ENCODE measurements at regions not wholly inside any gene's neighbourhood (a gene's known extent, or its start where the extent isn't known, plus 50 kb on each side); places are given as distances from the start of the nearest gene placed in this dataset.

DNA sequence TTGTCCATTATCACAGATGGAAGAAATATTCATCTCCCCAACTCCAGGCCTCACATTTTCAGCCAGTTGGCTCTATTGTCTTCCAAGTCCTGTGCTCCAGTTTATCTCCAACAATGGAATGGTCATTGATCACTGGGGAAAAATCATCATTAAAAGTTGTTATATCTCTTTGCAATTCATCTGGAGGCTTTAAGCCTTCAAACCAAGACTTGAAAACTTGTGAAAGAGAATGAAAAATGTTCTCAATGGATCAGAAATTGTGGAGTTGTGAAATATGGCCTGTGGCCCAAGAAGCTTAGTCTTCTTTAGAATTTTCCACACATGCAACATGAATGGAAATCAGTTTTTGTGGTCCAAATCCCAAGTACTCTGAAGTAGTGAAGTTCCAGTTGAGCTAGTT is 569.6 kb downstream of the EBF1 start:
- no peak for DNase-seq
- Histone ChIP-seq H3K9me3 (no peaks in the 10 kb centered on the region), H3K36me3 (ENCODE audit: low read depth, missing control alignments) (no peaks in the 10 kb centered on the region), H3K4me1 (no peaks in the 10 kb centered on the region), H3K4me3 (no peak overlapping the region), H3K27ac (no peak overlapping the region), H3K27me3 (no peaks in the 10 kb centered on the region)
- intact Hi-C loops (cut with DNase I; ENCODE audit: low total_unique reads) = no loop called here
- TF ChIP-seq POLR2A (IDR thresholded peaks at IDR 0.05) = no peak
- TF ChIP-seq, protein P1, sequence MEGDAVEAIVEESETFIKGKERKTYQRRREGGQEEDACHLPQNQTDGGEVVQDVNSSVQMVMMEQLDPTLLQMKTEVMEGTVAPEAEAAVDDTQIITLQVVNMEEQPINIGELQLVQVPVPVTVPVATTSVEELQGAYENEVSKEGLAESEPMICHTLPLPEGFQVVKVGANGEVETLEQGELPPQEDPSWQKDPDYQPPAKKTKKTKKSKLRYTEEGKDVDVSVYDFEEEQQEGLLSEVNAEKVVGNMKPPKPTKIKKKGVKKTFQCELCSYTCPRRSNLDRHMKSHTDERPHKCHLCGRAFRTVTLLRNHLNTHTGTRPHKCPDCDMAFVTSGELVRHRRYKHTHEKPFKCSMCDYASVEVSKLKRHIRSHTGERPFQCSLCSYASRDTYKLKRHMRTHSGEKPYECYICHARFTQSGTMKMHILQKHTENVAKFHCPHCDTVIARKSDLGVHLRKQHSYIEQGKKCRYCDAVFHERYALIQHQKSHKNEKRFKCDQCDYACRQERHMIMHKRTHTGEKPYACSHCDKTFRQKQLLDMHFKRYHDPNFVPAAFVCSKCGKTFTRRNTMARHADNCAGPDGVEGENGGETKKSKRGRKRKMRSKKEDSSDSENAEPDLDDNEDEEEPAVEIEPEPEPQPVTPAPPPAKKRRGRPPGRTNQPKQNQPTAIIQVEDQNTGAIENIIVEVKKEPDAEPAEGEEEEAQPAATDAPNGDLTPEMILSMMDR (IDR thresholded peaks at IDR 0.05) = no peak

DNA sequence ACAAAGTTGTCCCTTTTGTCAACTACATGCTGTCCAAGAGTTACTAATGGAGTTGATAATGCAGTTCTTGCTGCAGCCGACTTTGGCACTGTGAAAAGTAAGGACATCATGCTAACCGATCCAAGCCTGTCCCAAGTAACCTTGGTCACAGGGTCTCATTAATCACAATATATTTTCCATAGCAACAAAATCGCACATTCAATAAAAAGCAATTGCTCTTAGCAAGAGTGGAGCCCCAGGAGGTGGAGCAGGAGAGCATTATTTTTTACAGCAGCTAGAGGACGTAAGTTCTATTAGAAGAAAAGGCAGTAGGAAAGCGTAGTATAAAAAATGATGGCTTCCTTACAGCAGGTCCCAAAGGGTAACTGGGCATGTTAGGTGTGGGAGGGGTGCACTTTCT is 570.3 kb downstream of the EBF1 start:
- DNase-seq = no peak
- 71 to 80% methylated on average over 5 of the region's 5 CpGs for whole genome bisulfite sequencing, 2 donors

DNA sequence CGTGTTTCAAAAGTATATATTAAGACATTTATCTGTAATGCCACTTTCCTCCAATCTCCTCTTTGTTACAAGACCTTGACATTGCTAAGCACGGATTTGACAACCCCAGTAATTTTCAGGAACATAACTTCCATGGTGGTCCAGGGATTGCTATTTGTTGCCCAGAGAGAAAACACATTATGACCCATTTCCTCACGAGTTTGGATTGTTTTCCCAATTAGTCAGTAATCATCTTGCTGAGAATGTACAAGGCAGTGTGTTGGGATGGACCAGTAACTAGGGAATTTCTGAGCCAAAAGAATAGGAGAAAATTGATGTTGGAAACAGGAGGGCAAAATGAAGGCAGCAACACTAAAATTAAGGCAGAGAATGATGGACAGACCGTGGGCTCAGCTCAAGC is 574.1 kb downstream of the EBF1 start:
- no peaks in the 10 kb centered on the region for H3K9me3 ChIP-seq
- H3K36me3 ChIP-seq (ENCODE audit: low read depth, missing control alignments) = no peaks in the 10 kb centered on the region

More for the DNA sequence above, 570.3 kb downstream of the EBF1 start:
- intact Hi-C loops (cut with DNase I; ENCODE audit: low total_unique reads) = no loop called here
- no peak overlapping the region for H3K27ac ChIP-seq
- no peaks in the 10 kb centered on the region for H3K4me1 ChIP-seq
- no peaks in the 10 kb centered on the region for H3K27me3 ChIP-seq
- no peak overlapping the region for H3K4me3 ChIP-seq
- H3K36me3 ChIP-seq (ENCODE audit: low read depth, missing control alignments) = no peaks in the 10 kb centered on the region
- TF ChIP-seq, protein P1 (IDR thresholded peaks at IDR 0.05) = peak in 1 of 3 experiments; percentile 6
- TF ChIP-seq POLR2A (IDR thresholded peaks at IDR 0.05) = no peak
- H3K9me3 ChIP-seq = no peaks in the 10 kb centered on the region

DNA sequence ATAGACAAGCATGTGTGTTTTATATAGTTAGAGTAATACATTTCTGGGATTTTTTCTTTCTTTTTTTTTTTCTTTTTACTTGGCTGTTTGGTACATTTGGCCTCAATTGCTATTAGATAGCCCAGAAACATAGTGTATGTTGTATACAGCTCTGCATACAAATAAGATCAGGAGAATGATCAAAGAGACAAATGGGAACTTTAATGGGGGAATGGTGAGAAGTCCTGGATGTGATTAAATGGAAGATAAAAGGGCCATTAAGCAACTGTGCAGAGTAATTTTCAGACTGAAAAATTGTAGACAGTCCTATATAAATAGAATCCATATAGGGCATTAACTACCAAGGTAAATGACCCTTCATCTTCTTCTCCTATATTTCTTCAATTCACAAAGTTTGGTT is 575.6 kb downstream of the EBF1 start:
- no peaks in the 10 kb centered on the region for H3K27me3 ChIP-seq
- intact Hi-C loops (cut with DNase I; ENCODE audit: low total_unique reads) = no loop called here
- no peak overlapping the region for H3K27ac ChIP-seq
- TF ChIP-seq, protein P1 (IDR thresholded peaks at IDR 0.05) = no peak
- no peak for TF ChIP-seq POLR2A (IDR thresholded peaks at IDR 0.05)
- peaks cover 6% of the 10 kb centered on the region for H3K4me1 ChIP-seq
- no peak for DNase-seq
- no peak overlapping the region for H3K4me3 ChIP-seq
- no peaks in the 10 kb centered on the region for H3K9me3 ChIP-seq
- no peaks in the 10 kb centered on the region for H3K36me3 ChIP-seq (ENCODE audit: low read depth, missing control alignments)

More for the DNA sequence above, 574.1 kb downstream of the EBF1 start:
- TF ChIP-seq, protein P1 (IDR thresholded peaks at IDR 0.05) = no peak
- TF ChIP-seq POLR2A (IDR thresholded peaks at IDR 0.05) = no peak
- no peaks in the 10 kb centered on the region for H3K27me3 ChIP-seq
- no peaks in the 10 kb centered on the region for H3K4me1 ChIP-seq
- no peak for DNase-seq
- intact Hi-C loops (cut with DNase I; ENCODE audit: low total_unique reads) = no loop called here
- H3K27ac ChIP-seq = no peak overlapping the region
- no peak overlapping the region for H3K4me3 ChIP-seq
- WGBS, 2 donors = 61 to 63% methylated on average over 4 of the region's 4 CpGs

DNA sequence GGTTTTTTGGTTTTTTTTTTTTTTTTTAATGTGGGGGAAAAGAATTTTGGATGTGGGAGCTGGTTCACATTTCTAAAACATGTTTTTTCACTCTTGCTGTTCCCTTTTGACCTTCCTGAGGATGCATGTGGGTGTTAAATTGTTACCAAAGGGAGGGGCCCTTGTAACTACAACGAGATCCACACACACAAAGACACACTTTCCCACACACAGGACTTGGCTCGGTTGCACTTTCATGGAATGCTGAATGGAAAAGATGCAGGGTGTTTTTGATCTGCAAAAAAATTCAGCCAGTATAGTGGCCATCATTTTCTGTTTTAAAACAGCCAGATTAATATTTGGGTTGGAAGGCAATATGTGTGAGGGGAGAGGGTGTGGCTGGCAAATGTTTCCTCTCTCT is 576.9 kb downstream of the EBF1 start:
- peak; percentile 56 for DNase-seq
- TF ChIP-seq, protein P1 (IDR thresholded peaks at IDR 0.05) = no peak
- no peak for TF ChIP-seq POLR2A (IDR thresholded peaks at IDR 0.05)
- intact Hi-C loops (cut with DNase I; ENCODE audit: low total_unique reads) = no loop called here
- no peaks in the 10 kb centered on the region for H3K9me3 ChIP-seq
- no peak overlapping the region for H3K27ac ChIP-seq
- 24 to 31% methylated on average over 2 of the region's 2 CpGs for WGBS, 2 donors
- H3K4me3 ChIP-seq = no peak overlapping the region
- H3K36me3 ChIP-seq (ENCODE audit: low read depth, missing control alignments) = no peaks in the 10 kb centered on the region
- H3K27me3 ChIP-seq = no peaks in the 10 kb centered on the region
- H3K4me1 ChIP-seq = peaks cover 6% of the 10 kb centered on the region
